ENCODE measurements at regions not wholly inside any gene's neighbourhood (a gene's known extent, or its start where the extent isn't known, plus 50 kb on each side); places are given as distances from the start of the nearest gene placed in this dataset.

GRCh38 chr18:60235164-60235563, 137.4 kb downstream of the MC4R start:
- TF ChIP-seq CTCF (IDR thresholded peaks at IDR 0.05) (no peak), EZH2phosphoT487 (IDR thresholded peaks at IDR 0.05) (no peak)
